NCI-H2171 treated with DMSO at 0.1 percent for 48 hours (cell line): ENCODE measurements at regions not wholly inside any gene's neighbourhood (a gene's known extent, or its start where the extent isn't known, plus 50 kb on each side); places are given as distances from the start of the nearest gene placed in this dataset.
A peak's percentile ranks its signal among the peaks of the same experiment; 100 is the strongest.

ENCODE experiments used
- DNase-seq: peaks from one replicate; lab custom pipeline; 2025; lab: John Stamatoyannopoulos, UW

GRCh38 chr11:120032766-120033390, 105.0 kb downstream of the TRIM29 start:
- no peak for DNase-seq

- DNase-seq: no peak
Observed at GRCh38 chr11:120031612-120032600, 106.0 kb downstream of the TRIM29 start.

GRCh38 chr11:120031156-120031555, 106.8 kb downstream of the TRIM29 start:
- DNase-seq: no peak

- DNase-seq: no peak
Observed at GRCh38 chr11:120030411-120030810, 107.5 kb downstream of the TRIM29 start.

- no peak for DNase-seq
Observed at GRCh38 chr11:120029321-120029720, 108.6 kb downstream of the TRIM29 start.

GRCh38 chr11:120028897-120029258, 109.0 kb downstream of the TRIM29 start:
- DNase-seq: no peak

- DNase-seq: no peak
Observed at GRCh38 chr11:120028181-120028896, 109.6 kb downstream of the TRIM29 start.

- DNase-seq: no peak
Observed at GRCh38 chr11:120027546-120028180, 110.2 kb downstream of the TRIM29 start.

GRCh38 chr11:120025606-120026335, 112.1 kb downstream of the TRIM29 start:
- no peak for DNase-seq

GRCh38 chr11:120024586-120024985, 113.3 kb downstream of the TRIM29 start:
- DNase-seq: no peak

- DNase-seq: no peak
Observed at GRCh38 chr11:120024046-120024445, 113.9 kb downstream of the TRIM29 start.

GRCh38 chr11:120023551-120023950, 114.4 kb downstream of the TRIM29 start:
- no peak for DNase-seq

GRCh38 chr11:120023120-120023519, 114.8 kb downstream of the TRIM29 start:
- no peak for DNase-seq

- no peak for DNase-seq
Observed at GRCh38 chr11:120022617-120023016, 115.3 kb downstream of the TRIM29 start.

- DNase-seq: no peak
Observed at GRCh38 chr11:120021978-120022377, 115.9 kb downstream of the TRIM29 start.

- no peak for DNase-seq
Observed at GRCh38 chr11:120021391-120021953, 116.4 kb downstream of the TRIM29 start.

- no peak for DNase-seq
Observed at GRCh38 chr11:120020981-120021380, 116.9 kb downstream of the TRIM29 start.

GRCh38 chr11:120020486-120020885, 117.4 kb downstream of the TRIM29 start:
- DNase-seq: no peak

GRCh38 chr11:120019191-120019590, 118.7 kb downstream of the TRIM29 start:
- DNase-seq: no peak

- peak; percentile 70 for DNase-seq
Observed at GRCh38 chr11:120017582-120018150, 120.2 kb downstream of the TRIM29 start.
